DND-41 (cell line): ENCODE measurements at regions not wholly inside any gene's neighbourhood (a gene's known extent, or its start where the extent isn't known, plus 50 kb on each side); places are given as distances from the start of the nearest gene placed in this dataset.

ENCODE experiments used
- ATAC-seq: fragments of 200-7000 bp; cut with Tn5 transposase; 3 replicates; pipeline ENCODE4 v1.9.1; 2021; ENCODE audit warnings: low read depth; ENCODE audit not compliant: insufficient read depth
- DNase-seq: peaks from one replicate; pipeline ENCODE4 v3.0.0-alpha.2; 2020
- H2AFZ ChIP-seq: 2 replicates; pipeline ENCODE4 v1.6.0; 2012; ENCODE audit warnings: low read depth, low read length
- H3K27ac ChIP-seq: 2 replicates; pipeline ENCODE4 v1.5.1; 2012; ENCODE audit warnings: low read length, inconsistent platforms
- H3K27me3 ChIP-seq: fragments of 200-600 bp; sonication (generic); 2 replicates; pipeline ENCODE4 v1.6.0; 2012; ENCODE audit warnings: low read length, mild to moderate bottlenecking, inconsistent platforms; ENCODE audit not compliant: insufficient read depth, poor library complexity
- H3K36me3 ChIP-seq: 2 replicates; pipeline ENCODE4 v1.5.1; 2012; ENCODE audit warnings: low read length, inconsistent platforms; ENCODE audit not compliant: insufficient read depth
- H3K4me1 ChIP-seq: 2 replicates; pipeline ENCODE4 v1.5.1; 2012; ENCODE audit warnings: mild to moderate bottlenecking, low read length; ENCODE audit not compliant: insufficient read depth
- H3K4me2 ChIP-seq: 2 replicates; pipeline ENCODE4 v1.6.0; 2012; ENCODE audit warnings: mild to moderate bottlenecking, moderate library complexity, low read length, inconsistent platforms; ENCODE audit not compliant: insufficient read depth
- H3K4me3 ChIP-seq, 2 experiments: fragments of 200-600 bp in 1 of 2; shearing (Covaris generic) in 1 of 2; 2 replicates each; pipeline ENCODE4 v1.5.1; 2012 to 2016; ENCODE audit warnings: inconsistent platforms in 2 of 2, low read length in 2 of 2, mild to moderate bottlenecking in 2 of 2, low read depth in 1 of 2, moderate library complexity in 1 of 2
- H3K79me2 ChIP-seq: 2 replicates; pipeline ENCODE4 v1.6.0; 2012; ENCODE audit warnings: low read length, inconsistent platforms; ENCODE audit not compliant: insufficient read depth
- H3K9ac ChIP-seq: 2 replicates; pipeline ENCODE4 v1.6.0; 2012; ENCODE audit warnings: low read depth, mild to moderate bottlenecking, inconsistent platforms, low read length, moderate library complexity
- H3K9me3 ChIP-seq: 2 replicates; pipeline ENCODE4 v1.5.1; 2012; ENCODE audit warnings: low read length, moderate library complexity, mild to moderate bottlenecking, inconsistent platforms; ENCODE audit not compliant: insufficient read depth, severe bottlenecking
- H4K20me1 ChIP-seq: 2 replicates; pipeline ENCODE4 v1.6.0; 2012; ENCODE audit warnings: low read length; ENCODE audit not compliant: insufficient read depth
- CTCF ChIP-seq: IDR thresholded peaks from 2 replicates; pipeline ENCODE4 v1.5.1; 2012; ENCODE audit warnings: borderline replicate concordance, low read length, moderate library complexity, mild to moderate bottlenecking; ENCODE audit not compliant: poor library complexity, severe bottlenecking; ENCODE audit errors: extremely low read depth
- EZH2 ChIP-seq: IDR thresholded peaks from 3 replicates; pipeline ENCODE4 v1.6.1; 2012; ENCODE audit warnings: borderline replicate concordance, low read depth, mild to moderate bottlenecking, moderate library complexity, low read length, inconsistent platforms; ENCODE audit not compliant: severe bottlenecking

- Histone ChIP-seq H3K9me3 (no peaks in the 10 kb centered on the region), H3K4me2 (no peak overlapping the region), H3K4me1 (no peaks in the 10 kb centered on the region), H3K4me3 (no peak overlapping the region), H3K27me3 (no peaks in the 10 kb centered on the region), H3K9ac (no peak overlapping the region), H4K20me1 (no peaks in the 10 kb centered on the region), H3K27ac (no peak overlapping the region), H3K36me3 (no peaks in the 10 kb centered on the region), H3K79me2 (no peaks in the 10 kb centered on the region), H2AFZ (no peak overlapping the region)
- TF ChIP-seq EZH2 = no peak
- no peak for TF ChIP-seq CTCF
- ATAC-seq (no peak), DNase-seq (no peak)
These were observed 239.9 kb upstream of the TRPM3 start for GRCh38 chr9:71361357-71361756.

DNA sequence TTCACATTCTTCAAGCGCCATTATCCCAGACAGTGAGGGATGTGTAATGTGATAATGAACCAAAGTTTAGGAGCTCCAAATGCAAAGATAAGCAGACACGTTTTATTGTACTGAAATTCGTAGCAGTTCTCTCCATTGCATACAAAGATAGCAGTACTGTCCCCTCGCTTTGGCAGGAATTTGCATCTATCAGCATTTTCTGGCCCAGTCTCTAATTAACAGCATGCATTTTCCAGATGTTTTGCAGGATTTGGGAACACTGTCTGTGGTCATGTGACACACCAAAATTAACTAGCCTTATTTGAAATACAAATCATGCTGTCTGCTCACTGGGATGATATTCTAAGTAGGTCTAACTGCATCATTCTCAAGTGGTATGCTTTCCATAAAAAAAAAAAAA lies 235.9 kb upstream of the TRPM3 start:
- H3K4me2 ChIP-seq = no peak overlapping the region
- no peak overlapping the region for H3K27ac ChIP-seq
- H3K4me1 ChIP-seq = no peaks in the 10 kb centered on the region
- ATAC-seq = no peak
- no peak for DNase-seq
- H3K9me3 ChIP-seq = no peaks in the 10 kb centered on the region
- no peaks in the 10 kb centered on the region for H3K27me3 ChIP-seq
- H4K20me1 ChIP-seq = no peaks in the 10 kb centered on the region
- no peaks in the 10 kb centered on the region for H3K79me2 ChIP-seq
- H3K9ac ChIP-seq = no peak overlapping the region
- no peak overlapping the region for H3K4me3 ChIP-seq
- H3K36me3 ChIP-seq = no peaks in the 10 kb centered on the region
- no peak for TF ChIP-seq CTCF
- TF ChIP-seq EZH2 = no peak
- no peak overlapping the region for H2AFZ ChIP-seq

DNA sequence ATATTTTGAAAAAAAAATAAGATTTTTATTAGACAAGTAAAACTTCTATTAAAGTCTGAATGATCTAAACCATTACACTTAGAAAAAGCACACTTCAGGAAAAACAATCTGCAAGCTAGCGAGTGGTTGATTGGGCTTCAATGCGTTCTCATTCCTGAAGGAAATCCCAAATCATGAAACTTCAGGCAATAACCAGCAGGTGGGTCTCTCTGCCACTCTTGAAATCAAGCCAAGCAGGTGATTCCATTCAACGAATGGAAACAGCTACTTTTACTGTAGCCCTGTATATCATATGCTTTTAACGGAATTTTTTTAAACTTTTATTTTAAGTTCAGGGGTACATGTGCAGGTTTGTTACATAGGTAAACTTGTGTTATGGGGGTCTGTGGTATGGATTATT lies 234.5 kb upstream of the TRPM3 start:
- no peak overlapping the region for H3K4me3 ChIP-seq
- H3K36me3 ChIP-seq = no peaks in the 10 kb centered on the region
- H3K9me3 ChIP-seq = no peaks in the 10 kb centered on the region
- no peak overlapping the region for H2AFZ ChIP-seq
- no peaks in the 10 kb centered on the region for H3K27me3 ChIP-seq
- no peak for TF ChIP-seq EZH2
- TF ChIP-seq CTCF = no peak
- no peaks in the 10 kb centered on the region for H3K4me1 ChIP-seq
- no peak overlapping the region for H3K27ac ChIP-seq
- no peaks in the 10 kb centered on the region for H3K79me2 ChIP-seq
- H3K4me2 ChIP-seq = no peak overlapping the region
- no peak for ATAC-seq
- H3K9ac ChIP-seq = no peak overlapping the region
- no peaks in the 10 kb centered on the region for H4K20me1 ChIP-seq
- no peak for DNase-seq

DNA sequence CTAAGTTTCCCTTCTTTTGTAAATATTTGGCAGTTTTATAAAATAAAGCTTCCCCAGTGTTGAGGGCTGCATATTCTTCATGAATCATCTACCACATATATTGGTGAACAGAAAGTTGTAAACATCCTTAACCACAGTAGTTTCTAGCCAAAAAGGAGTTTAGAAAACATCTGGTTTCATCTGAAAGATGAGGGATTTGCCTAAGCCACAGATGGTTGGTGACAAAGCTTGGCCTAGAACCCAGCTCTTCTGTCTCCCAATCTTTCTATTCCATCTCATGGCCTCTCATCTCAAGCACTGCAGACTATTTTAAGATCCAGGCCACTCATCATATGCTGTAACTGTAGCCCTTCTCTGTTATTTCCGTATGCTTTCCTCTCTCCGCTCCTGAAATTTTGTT lies 232.3 kb upstream of the TRPM3 start:
- no peak overlapping the region for H3K9ac ChIP-seq
- H2AFZ ChIP-seq = no peak overlapping the region
- H3K4me1 ChIP-seq = no peaks in the 10 kb centered on the region
- no peaks in the 10 kb centered on the region for H3K36me3 ChIP-seq
- TF ChIP-seq EZH2 (no peak), CTCF (no peak)
- no peaks in the 10 kb centered on the region for H3K79me2 ChIP-seq
- H3K4me3 ChIP-seq = no peak overlapping the region
- H4K20me1 ChIP-seq = no peaks in the 10 kb centered on the region
- no peak for DNase-seq
- H3K4me2 ChIP-seq = no peak overlapping the region
- ATAC-seq = no peak
- no peak overlapping the region for H3K27ac ChIP-seq
- no peaks in the 10 kb centered on the region for H3K27me3 ChIP-seq
- H3K9me3 ChIP-seq = no peaks in the 10 kb centered on the region
